ENCODE measurements at regions not wholly inside any gene's neighbourhood (a gene's known extent, or its start where the extent isn't known, plus 50 kb on each side); places are given as distances from the start of the nearest gene placed in this dataset.
"Not testable (repeated sequence)": the region's sequence is repeated elsewhere in the genome, so short reads cannot be mapped to it uniquely, and the experiment has no call there.

- intact Hi-C loops (cut with micrococcal nuclease); DNase-seq (ENCODE audit: low read depth, low spot score); H4K20me1 ChIP-seq (ENCODE audit: insufficient read depth); ATAC-seq; BruUV-seq (replicated peaks); H3K4me2 ChIP-seq (ENCODE audit: low read length); H3K9ac ChIP-seq (ENCODE audit: low read length); H3K27ac ChIP-seq (ENCODE audit: low read depth, low read length); POLR2A ChIA-PET; H3K27me3 ChIP-seq (ENCODE audit: insufficient read depth, low read length); H3K36me3 ChIP-seq (ENCODE audit: control insufficient read depth in 1 of 2, insufficient read depth in 2 of 2, low read length in 2 of 2); H3K9me2 ChIP-seq (ENCODE audit: insufficient read depth); CTCF ChIA-PET; H3K4me1 ChIP-seq (ENCODE audit: control insufficient read depth in 1 of 2, insufficient read depth in 2 of 2, low read length in 2 of 2); H2AFZ ChIP-seq (ENCODE audit: low read depth, low read length, poor library complexity, severe bottlenecking); H3K4me3 ChIP-seq (replicated peaks in 1 of 2; ENCODE audit: low read depth in 1 of 2, low read length in 2 of 2); RAD21 ChIA-PET (ENCODE audit: low non-redundant PET in 1 of 2, low total read pairs in 2 of 2, uncharacterized antibody in 2 of 2, unreplicated experiment in 2 of 2); H3K79me2 ChIP-seq (ENCODE audit: insufficient read depth, low read length); H3K9me3 ChIP-seq (ENCODE audit: control insufficient read depth in 1 of 2, insufficient read depth in 1 of 2, low read depth in 1 of 2, low read length in 2 of 2): not testable (repeated sequence)
Measured at GRCh38 chr2:87425191-87425590, 322.7 kb upstream of the PLGLB2 start.

GRCh38 chr2:87425717-87426116, 322.2 kb upstream of the PLGLB2 start:
- H2AFZ ChIP-seq (ENCODE audit: low read depth, low read length, poor library complexity, severe bottlenecking); H3K4me1 ChIP-seq (ENCODE audit: control insufficient read depth in 1 of 2, insufficient read depth in 2 of 2, low read length in 2 of 2); H3K36me3 ChIP-seq (ENCODE audit: control insufficient read depth in 1 of 2, insufficient read depth in 2 of 2, low read length in 2 of 2); H3K9ac ChIP-seq (ENCODE audit: low read length); BruUV-seq (replicated peaks); H3K9me3 ChIP-seq (ENCODE audit: control insufficient read depth in 1 of 2, insufficient read depth in 1 of 2, low read depth in 1 of 2, low read length in 2 of 2); RAD21 ChIA-PET (ENCODE audit: low non-redundant PET in 1 of 2, low total read pairs in 2 of 2, uncharacterized antibody in 2 of 2, unreplicated experiment in 2 of 2); ATAC-seq; H3K9me2 ChIP-seq (ENCODE audit: insufficient read depth); intact Hi-C loops (cut with micrococcal nuclease); H3K4me3 ChIP-seq (replicated peaks in 1 of 2; ENCODE audit: low read depth in 1 of 2, low read length in 2 of 2); H3K4me2 ChIP-seq (ENCODE audit: low read length); CTCF ChIA-PET; H4K20me1 ChIP-seq (ENCODE audit: insufficient read depth); H3K27me3 ChIP-seq (ENCODE audit: insufficient read depth, low read length); POLR2A ChIA-PET; H3K79me2 ChIP-seq (ENCODE audit: insufficient read depth, low read length); DNase-seq (ENCODE audit: low read depth, low spot score); H3K27ac ChIP-seq (ENCODE audit: low read depth, low read length): not testable (repeated sequence)

- CTCF ChIA-PET; H3K27ac ChIP-seq (ENCODE audit: low read depth, low read length); DNase-seq (ENCODE audit: low read depth, low spot score); RAD21 ChIA-PET (ENCODE audit: low non-redundant PET in 1 of 2, low total read pairs in 2 of 2, uncharacterized antibody in 2 of 2, unreplicated experiment in 2 of 2); H3K9me3 ChIP-seq (ENCODE audit: control insufficient read depth in 1 of 2, insufficient read depth in 1 of 2, low read depth in 1 of 2, low read length in 2 of 2); H3K27me3 ChIP-seq (ENCODE audit: insufficient read depth, low read length); H3K9me2 ChIP-seq (ENCODE audit: insufficient read depth); H3K9ac ChIP-seq (ENCODE audit: low read length); ATAC-seq; H2AFZ ChIP-seq (ENCODE audit: low read depth, low read length, poor library complexity, severe bottlenecking); BruUV-seq (replicated peaks); intact Hi-C loops (cut with micrococcal nuclease); H3K4me2 ChIP-seq (ENCODE audit: low read length); POLR2A ChIA-PET; H3K36me3 ChIP-seq (ENCODE audit: control insufficient read depth in 1 of 2, insufficient read depth in 2 of 2, low read length in 2 of 2); H3K4me1 ChIP-seq (ENCODE audit: control insufficient read depth in 1 of 2, insufficient read depth in 2 of 2, low read length in 2 of 2); H4K20me1 ChIP-seq (ENCODE audit: insufficient read depth); H3K79me2 ChIP-seq (ENCODE audit: insufficient read depth, low read length); H3K4me3 ChIP-seq (replicated peaks in 1 of 2; ENCODE audit: low read depth in 1 of 2, low read length in 2 of 2): not testable (repeated sequence)
Measured at GRCh38 chr2:87428452-87429130, 319.3 kb upstream of the PLGLB2 start.

- RAD21 ChIA-PET (ENCODE audit: low non-redundant PET in 1 of 2, low total read pairs in 2 of 2, uncharacterized antibody in 2 of 2, unreplicated experiment in 2 of 2); H3K4me3 ChIP-seq (replicated peaks in 1 of 2; ENCODE audit: low read depth in 1 of 2, low read length in 2 of 2); H3K9me3 ChIP-seq (ENCODE audit: control insufficient read depth in 1 of 2, insufficient read depth in 1 of 2, low read depth in 1 of 2, low read length in 2 of 2); intact Hi-C loops (cut with micrococcal nuclease); POLR2A ChIA-PET; H3K27me3 ChIP-seq (ENCODE audit: insufficient read depth, low read length); H3K79me2 ChIP-seq (ENCODE audit: insufficient read depth, low read length); ATAC-seq; H4K20me1 ChIP-seq (ENCODE audit: insufficient read depth); DNase-seq (ENCODE audit: low read depth, low spot score); H3K9ac ChIP-seq (ENCODE audit: low read length); H3K27ac ChIP-seq (ENCODE audit: low read depth, low read length); H3K9me2 ChIP-seq (ENCODE audit: insufficient read depth); H3K4me1 ChIP-seq (ENCODE audit: control insufficient read depth in 1 of 2, insufficient read depth in 2 of 2, low read length in 2 of 2); H2AFZ ChIP-seq (ENCODE audit: low read depth, low read length, poor library complexity, severe bottlenecking); BruUV-seq (replicated peaks); H3K4me2 ChIP-seq (ENCODE audit: low read length); CTCF ChIA-PET; H3K36me3 ChIP-seq (ENCODE audit: control insufficient read depth in 1 of 2, insufficient read depth in 2 of 2, low read length in 2 of 2): not testable (repeated sequence)
Measured at GRCh38 chr2:87429206-87429930, 318.5 kb upstream of the PLGLB2 start.
